GM19467 (cell line): ENCODE measurements at regions not wholly inside any gene's neighbourhood (a gene's known extent, or its start where the extent isn't known, plus 50 kb on each side); places are given as distances from the start of the nearest gene placed in this dataset.

Experiments used
- ATAC-seq: cut with Tn5 transposase; IDR thresholded peaks from one replicate; pipeline ENCODE4 v1.9.1; 2021; ENCODE audit warnings: mild to moderate bottlenecking, moderate library complexity; ENCODE audit not compliant: unreplicated experiment

- ATAC-seq: no peak
Measured at GRCh38 chr2:831622-832021, 119.0 kb upstream of the SNTG2 start.

GRCh38 chr2:831225-831536 lies 119.5 kb upstream of the SNTG2 start:
- no peak for ATAC-seq

GRCh38 chr2:830419-831224 lies 120.0 kb upstream of the SNTG2 start:
- ATAC-seq: no peak

GRCh38 chr2:829047-829446 lies 121.6 kb upstream of the SNTG2 start:
- ATAC-seq: no peak

- ATAC-seq: no peak
Measured at GRCh38 chr2:824954-825353, 125.7 kb upstream of the SNTG2 start.

- ATAC-seq: no peak
Measured at GRCh38 chr2:824524-824923, 126.1 kb upstream of the SNTG2 start.

- ATAC-seq: no peak
Measured at GRCh38 chr2:821546-821945, 129.1 kb upstream of the SNTG2 start.

- no peak for ATAC-seq
Measured at GRCh38 chr2:819601-820000, 131.0 kb upstream of the SNTG2 start.

- ATAC-seq: no peak
Measured at GRCh38 chr2:819121-819520, 131.5 kb upstream of the SNTG2 start.

GRCh38 chr2:817336-818015 lies 133.2 kb upstream of the SNTG2 start:
- ATAC-seq: no peak

- no peak for ATAC-seq
Measured at GRCh38 chr2:816278-816677, 134.4 kb upstream of the SNTG2 start.

GRCh38 chr2:810397-810796 lies 133.2 kb upstream of the TMEM18 start:
- no peak for ATAC-seq

GRCh38 chr2:807300-807699 lies 130.1 kb upstream of the TMEM18 start:
- no peak for ATAC-seq

GRCh38 chr2:805664-806063 lies 128.5 kb upstream of the TMEM18 start:
- ATAC-seq: no peak

- ATAC-seq: no peak
Measured at GRCh38 chr2:797993-798392, 120.8 kb upstream of the TMEM18 start.

GRCh38 chr2:797556-797955 lies 120.3 kb upstream of the TMEM18 start:
- ATAC-seq: no peak

- no peak for ATAC-seq
Measured at GRCh38 chr2:796141-796985, 119.2 kb upstream of the TMEM18 start.

- ATAC-seq: no peak
Measured at GRCh38 chr2:795531-796041, 118.4 kb upstream of the TMEM18 start.

- no peak for ATAC-seq
Measured at GRCh38 chr2:794554-795241, 117.5 kb upstream of the TMEM18 start.

GRCh38 chr2:793236-793635 lies 116.0 kb upstream of the TMEM18 start:
- ATAC-seq: no peak

- ATAC-seq: no peak
Measured at GRCh38 chr2:792687-793086, 115.5 kb upstream of the TMEM18 start.
